Spleen (tissue), 7 donors: ENCODE measurements at regions not wholly inside any gene's neighbourhood (a gene's known extent, or its start where the extent isn't known, plus 50 kb on each side); places are given as distances from the start of the nearest gene placed in this dataset.

Source experiments
- CTCF ChIP-seq, 11 experiments: fragments of 200-600 bp in 7 of 11; fragments of 450-650 bp in 4 of 11; sonication (generic) in 4 of 11; IDR thresholded peaks in 8 of 11; conservative IDR thresholded peaks in 3 of 11; 1 replicate in 7 of 11; 2 replicates in 4 of 11; pipeline versions ENCODE4 v1.4.0 to v1.8.0; 2016 to 2021; ENCODE audit warnings: antibody characterized with exemption in 11 of 11, inconsistent platforms in 4 of 11, mild to moderate bottlenecking in 1 of 11
- POLR2A ChIP-seq, 3 donors: fragments of 450-650 bp; IDR thresholded peaks; one replicate each; pipeline ENCODE4 v1.5.1; 2017; ENCODE audit warnings: antibody characterized with exemption in 3 of 3, mild to moderate bottlenecking in 1 of 3
- POLR2AphosphoS5 ChIP-seq, 3 donors: sonication (generic); formaldehyde crosslinking; IDR thresholded peaks; one replicate each; pipeline ENCODE4 v1.5.1; 2017; ENCODE audit warnings: antibody characterized with exemption in 3 of 3
- donor health status: DM: no; HTN: no; CAD: no; lungs with moderate emphysema.
- donor health status: DM: no; HTN: no; CAD: no.
- donor health status: DM: no; HTN: no; CAD: no.

DNA sequence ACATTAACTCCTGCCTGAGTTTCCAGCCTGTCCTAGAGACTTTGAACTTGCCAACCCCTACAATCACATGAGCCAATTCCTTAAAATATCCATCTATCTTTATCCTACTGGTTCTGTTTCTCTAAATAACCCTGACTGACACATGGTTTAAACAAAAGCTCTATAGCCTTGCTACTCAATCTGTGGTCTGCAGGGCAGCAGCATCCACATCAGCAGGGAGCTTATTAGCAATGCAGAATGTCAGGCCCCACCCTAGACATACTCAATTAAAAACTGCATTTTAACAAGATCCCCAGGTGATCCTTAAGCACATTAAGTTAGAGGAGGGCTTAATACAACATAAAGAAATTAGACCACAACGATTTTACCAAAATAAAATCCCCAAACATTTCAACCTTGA lies 108.3 kb upstream of the CPSF6 start:
- TF ChIP-seq POLR2AphosphoS5 (IDR thresholded peaks at IDR 0.05) (no peak), CTCF (IDR thresholded peaks at IDR 0.05 in 8 of 11, conservative IDR thresholded peaks at IDR 0.05 in 3 of 11) (no peak), POLR2A (IDR thresholded peaks at IDR 0.05) (no peak)
